Body of pancreas (tissue), 4 donors: ENCODE measurements at regions not wholly inside any gene's neighbourhood (a gene's known extent, or its start where the extent isn't known, plus 50 kb on each side); places are given as distances from the start of the nearest gene placed in this dataset.
"Not testable (repeated sequence)": the region's sequence is repeated elsewhere in the genome, so short reads cannot be mapped to it uniquely, and the experiment has no call there.

Experiments used
- ATAC-seq: fragments of 150-250 bp; one replicate; pipeline ENCODE4 v1.9.1; 2016
- DNase-seq, 4 donors: peaks; one replicate each; pipeline ENCODE4 v3.0.0-alpha.2; 2019
- H3K27ac ChIP-seq, 4 donors: fragments of 200-600 bp; sonication (generic); 1 replicate in 3 of 4; 2 replicates in 1 of 4; pipeline versions ENCODE4 v1.5.1 to v1.6.1; 2016 to 2019; ENCODE audit warnings: mild to moderate bottlenecking in 1 of 4, mixed read lengths in 1 of 4, moderate library complexity in 1 of 4
- H3K27me3 ChIP-seq, 2 donors: fragments of 200-600 bp; sonication (generic); one replicate each; pipeline ENCODE4 v1.6.0; 2016; ENCODE audit warnings: mild to moderate bottlenecking in 1 of 2
- H3K36me3 ChIP-seq, 2 donors: fragments of 200-600 bp; sonication (generic); replicated peaks in 1 of 2; 2 replicates each; pipeline ENCODE4 v1.5.1; 2016; ENCODE audit warnings: low read depth in 2 of 2; ENCODE audit not compliant: insufficient read depth in 1 of 2
- H3K4me1 ChIP-seq: fragments of 200-600 bp; sonication (generic); one replicate; pipeline ENCODE4 v1.6.0; 2016
- H3K4me3 ChIP-seq, 2 donors: fragments of 200-600 bp; sonication (generic); 1 replicate in 1 of 2; 2 replicates in 1 of 2; pipeline ENCODE4 v1.5.1; 2016 to 2019
- H3K9me3 ChIP-seq, 3 donors: fragments of 200-600 bp; sonication (generic); 1 replicate in 2 of 3; 2 replicates in 1 of 3; pipeline ENCODE4 v1.5.1; 2016
- CTCF ChIP-seq, 7 experiments: fragments of 450-650 bp in 4 of 7; fragments of 200-600 bp in 3 of 7; sonication (generic) in 3 of 7; IDR thresholded peaks; one replicate each; pipeline ENCODE4 v1.5.1; 2016 to 2019; ENCODE audit warnings: antibody characterized with exemption in 7 of 7
- POLR2A ChIP-seq, 3 donors: fragments of 450-650 bp; IDR thresholded peaks; one replicate each; pipeline ENCODE4 v1.6.1; 2016; ENCODE audit warnings: antibody characterized with exemption in 3 of 3, mild to moderate bottlenecking in 2 of 3
- WGBS, 2 donors: methylation state at CpG; one replicate each; pipeline ENCODE4 v1.1.5; 2017; 5-methylcytosine and 5-hydroxymethylcytosine counted together
- intact Hi-C: fragments of 100-400 bp; cut with DNase I; formaldehyde crosslinking; loops from one replicate; pipeline ENCODE4 v1.15.1; 2023

- H3K27me3 ChIP-seq: no peaks in the 10 kb centered on the region
- H3K4me1 ChIP-seq: no peaks in the 10 kb centered on the region
- H3K4me3 ChIP-seq: no peak overlapping the region
- no peak for DNase-seq
- H3K27ac ChIP-seq: no peak overlapping the region
- no peak for ATAC-seq
- H3K9me3 ChIP-seq: peaks cover 0 to 8% (median 0%) of the 10 kb centered on the region in 3 donors
- no peaks in the 10 kb centered on the region for H3K36me3 ChIP-seq
- TF ChIP-seq CTCF (IDR thresholded peaks at IDR 0.05): no peak
- no peak for TF ChIP-seq POLR2A (IDR thresholded peaks at IDR 0.05)
- intact Hi-C loops: no loop called here
Measured at GRCh38 chr10:2197663-2198062, 460.3 kb upstream of the ADARB2 start.

GRCh38 chr10:2196272-2196671 lies 458.9 kb upstream of the ADARB2 start:
- no peak overlapping the region for H3K4me3 ChIP-seq
- H3K36me3 ChIP-seq: no peaks in the 10 kb centered on the region
- 48 to 55% methylated on average over 4 of the region's 4 CpGs for WGBS, 2 donors
- H3K27ac ChIP-seq: no peak overlapping the region
- ATAC-seq (no peak), DNase-seq (no peak)
- no peaks in the 10 kb centered on the region for H3K4me1 ChIP-seq
- peaks cover 0 to 8% (median 0%) of the 10 kb centered on the region in 3 donors for H3K9me3 ChIP-seq
- no peak for TF ChIP-seq POLR2A (IDR thresholded peaks at IDR 0.05)
- no peak for TF ChIP-seq CTCF (IDR thresholded peaks at IDR 0.05)
- intact Hi-C loops: no loop called here
- no peaks in the 10 kb centered on the region for H3K27me3 ChIP-seq

- H3K27me3 ChIP-seq, ATAC-seq, H3K27ac ChIP-seq, intact Hi-C loops, H3K4me3 ChIP-seq, H3K4me1 ChIP-seq, H3K9me3 ChIP-seq, DNase-seq, H3K36me3 ChIP-seq: not testable (repeated sequence)
- 29 to 30% methylated on average over 4 of the region's 4 CpGs for WGBS, 2 donors
Measured at GRCh38 chr10:2189356-2189755, 452.0 kb upstream of the ADARB2 start.

GRCh38 chr10:2188371-2188770 lies 451.0 kb upstream of the ADARB2 start:
- H3K4me1 ChIP-seq: no peaks in the 10 kb centered on the region
- DNase-seq (no peak), ATAC-seq (no peak)
- no peaks in the 10 kb centered on the region for H3K9me3 ChIP-seq
- intact Hi-C loops: no loop called here
- H3K27me3 ChIP-seq: no peaks in the 10 kb centered on the region
- no peak overlapping the region for H3K4me3 ChIP-seq
- 60 to 67% methylated on average over 4 of the region's 4 CpGs for WGBS, 2 donors
- no peak for TF ChIP-seq CTCF (IDR thresholded peaks at IDR 0.05)
- no peak for TF ChIP-seq POLR2A (IDR thresholded peaks at IDR 0.05)
- no peaks in the 10 kb centered on the region for H3K36me3 ChIP-seq
- H3K27ac ChIP-seq: no peak overlapping the region

- WGBS, 2 donors: 69 to 76% methylated on average over 2 of the region's 2 CpGs
- H3K4me1 ChIP-seq: no peaks in the 10 kb centered on the region
- intact Hi-C loops: no loop called here
- ATAC-seq (no peak), DNase-seq (no peak)
- TF ChIP-seq POLR2A (IDR thresholded peaks at IDR 0.05) (no peak), CTCF (IDR thresholded peaks at IDR 0.05) (no peak)
- no peaks in the 10 kb centered on the region for H3K27me3 ChIP-seq
- H3K36me3 ChIP-seq: no peaks in the 10 kb centered on the region
- H3K9me3 ChIP-seq: no peaks in the 10 kb centered on the region
- no peak overlapping the region for H3K27ac ChIP-seq
- no peak overlapping the region for H3K4me3 ChIP-seq
Measured at GRCh38 chr10:2173327-2173726, 436.0 kb upstream of the ADARB2 start.
